Thyroid gland (tissue), 4 donors: ENCODE measurements at regions not wholly inside any gene's neighbourhood (a gene's known extent, or its start where the extent isn't known, plus 50 kb on each side); places are given as distances from the start of the nearest gene placed in this dataset.

Experiments
- DNase-seq, 2 donors: peaks; one replicate each; pipeline ENCODE4 v3.0.0-alpha.2; 2019
- H3K27ac ChIP-seq, 3 donors: fragments of 200-600 bp; sonication (generic); 1 replicate in 2 of 3; 2 replicates in 1 of 3; pipeline ENCODE4 v1.5.1; 2016 to 2019; ENCODE audit warnings: mild to moderate bottlenecking in 1 of 3, moderate library complexity in 1 of 3
- H3K27me3 ChIP-seq: fragments of 200-600 bp; sonication (generic); one replicate; pipeline ENCODE4 v1.5.1; 2019
- H3K36me3 ChIP-seq, 2 donors: fragments of 200-600 bp; sonication (generic); one replicate each; pipeline ENCODE4 v1.5.1; 2016 to 2019
- H3K4me1 ChIP-seq, 2 donors: fragments of 200-600 bp; sonication (generic); one replicate each; pipeline ENCODE4 v1.5.1; 2017 to 2019
- H3K4me3 ChIP-seq, 3 donors: fragments of 200-600 bp; sonication (generic); replicated peaks in 1 of 3; 1 replicate in 2 of 3; 2 replicates in 1 of 3; pipeline ENCODE4 v1.5.1; 2016; ENCODE audit warnings: mild to moderate bottlenecking in 1 of 3
- H3K9me3 ChIP-seq: fragments of 200-600 bp; sonication (generic); one replicate; pipeline ENCODE4 v1.5.1; 2017
- POLR2A ChIP-seq, 2 donors: fragments of 450-650 bp; IDR thresholded peaks; one replicate each; pipeline ENCODE4 v1.6.1; 2017; ENCODE audit warnings: antibody characterized with exemption in 2 of 2, mild to moderate bottlenecking in 2 of 2, moderate library complexity in 1 of 2
- WGBS, 2 donors: methylation state at CpG; one replicate each; pipeline ENCODE4 v1.1.5; 2017; 5-methylcytosine and 5-hydroxymethylcytosine counted together
- intact Hi-C: fragments of 100-400 bp; cut with DNase I; formaldehyde crosslinking; loops from one replicate; pipeline ENCODE4 v1.15.1; 2023
- TF ChIP-seq, protein P1 (sequence below), 6 experiments: fragments of 200-600 bp in 3 of 6; fragments of 450-650 bp in 3 of 6; sonication (generic) in 3 of 6; IDR thresholded peaks; one replicate each; pipeline ENCODE4 v1.5.1; 2016 to 2019; ENCODE audit warnings: antibody characterized with exemption in 6 of 6, mild to moderate bottlenecking in 2 of 6, inconsistent platforms in 1 of 6, moderate library complexity in 1 of 6

DNA sequence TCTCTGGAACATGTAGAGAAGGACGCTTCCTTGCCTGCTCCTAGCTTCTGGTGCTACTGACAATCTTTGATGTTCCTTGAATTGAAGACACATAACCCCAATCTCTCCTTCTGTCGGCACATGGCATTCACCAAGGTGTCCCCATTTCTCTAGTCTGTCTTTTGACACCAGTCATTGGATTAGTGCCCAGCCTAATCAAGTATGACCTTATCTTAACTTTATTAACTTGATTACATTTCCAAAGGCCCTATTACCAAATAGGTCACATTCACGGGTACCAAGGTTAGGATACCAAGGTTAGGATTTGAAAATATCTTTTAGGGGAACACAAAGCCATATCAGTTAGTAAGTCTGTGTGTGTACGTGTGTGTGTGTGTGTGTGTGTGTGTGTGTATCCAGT is 377.9 kb downstream of the CMPK2 start:
- no peak for DNase-seq
- TF ChIP-seq, protein P1, sequence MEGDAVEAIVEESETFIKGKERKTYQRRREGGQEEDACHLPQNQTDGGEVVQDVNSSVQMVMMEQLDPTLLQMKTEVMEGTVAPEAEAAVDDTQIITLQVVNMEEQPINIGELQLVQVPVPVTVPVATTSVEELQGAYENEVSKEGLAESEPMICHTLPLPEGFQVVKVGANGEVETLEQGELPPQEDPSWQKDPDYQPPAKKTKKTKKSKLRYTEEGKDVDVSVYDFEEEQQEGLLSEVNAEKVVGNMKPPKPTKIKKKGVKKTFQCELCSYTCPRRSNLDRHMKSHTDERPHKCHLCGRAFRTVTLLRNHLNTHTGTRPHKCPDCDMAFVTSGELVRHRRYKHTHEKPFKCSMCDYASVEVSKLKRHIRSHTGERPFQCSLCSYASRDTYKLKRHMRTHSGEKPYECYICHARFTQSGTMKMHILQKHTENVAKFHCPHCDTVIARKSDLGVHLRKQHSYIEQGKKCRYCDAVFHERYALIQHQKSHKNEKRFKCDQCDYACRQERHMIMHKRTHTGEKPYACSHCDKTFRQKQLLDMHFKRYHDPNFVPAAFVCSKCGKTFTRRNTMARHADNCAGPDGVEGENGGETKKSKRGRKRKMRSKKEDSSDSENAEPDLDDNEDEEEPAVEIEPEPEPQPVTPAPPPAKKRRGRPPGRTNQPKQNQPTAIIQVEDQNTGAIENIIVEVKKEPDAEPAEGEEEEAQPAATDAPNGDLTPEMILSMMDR (IDR thresholded peaks at IDR 0.05): no peak
- TF ChIP-seq POLR2A (IDR thresholded peaks at IDR 0.05): no peak
- Histone ChIP-seq H3K4me1 (no peaks in the 10 kb centered on the region), H3K4me3 (no peak overlapping the region), H3K27me3 (no peaks in the 10 kb centered on the region), H3K9me3 (no peaks in the 10 kb centered on the region), H3K36me3 (no peaks in the 10 kb centered on the region), H3K27ac (no peak overlapping the region)
- intact Hi-C loops: no loop called here
- 78 to 82% methylated on average over 4 of the region's 4 CpGs for WGBS, 2 donors

- WGBS, 2 donors: 67 to 70% methylated on average over 1 of the region's 1 CpG
- peak; percentile 54 to 59 for DNase-seq
- H3K27me3 ChIP-seq: no peaks in the 10 kb centered on the region
- H3K4me1 ChIP-seq: no peaks in the 10 kb centered on the region
- H3K4me3 ChIP-seq: no peak overlapping the region
- H3K36me3 ChIP-seq: no peaks in the 10 kb centered on the region
- no peak overlapping the region for H3K27ac ChIP-seq
- intact Hi-C loops: no loop called here
- TF ChIP-seq, protein P1 (IDR thresholded peaks at IDR 0.05): no peak
- no peak for TF ChIP-seq POLR2A (IDR thresholded peaks at IDR 0.05)
- H3K9me3 ChIP-seq: no peaks in the 10 kb centered on the region
These were observed 373.1 kb downstream of the CMPK2 start for GRCh38 chr2:6492573-6492972.

- intact Hi-C loops: no loop called here
These were observed 372.4 kb downstream of the CMPK2 start for GRCh38 chr2:6493266-6493665.

GRCh38 chr2:6493669-6494068 is 372.0 kb downstream of the CMPK2 start:
- H3K4me1 ChIP-seq: no peaks in the 10 kb centered on the region
- no peak overlapping the region for H3K4me3 ChIP-seq
- H3K9me3 ChIP-seq: no peaks in the 10 kb centered on the region
- DNase-seq: no peak
- intact Hi-C loops: no loop called here
- no peaks in the 10 kb centered on the region for H3K27me3 ChIP-seq
- H3K27ac ChIP-seq: no peak overlapping the region
- no peaks in the 10 kb centered on the region for H3K36me3 ChIP-seq
- WGBS, 2 donors: 94 to 96% methylated on average over 1 of the region's 1 CpG
- no peak for TF ChIP-seq POLR2A (IDR thresholded peaks at IDR 0.05)
- TF ChIP-seq, protein P1 (IDR thresholded peaks at IDR 0.05): no peak

More at GRCh38 chr2:6493266-6493665, 372.4 kb downstream of the CMPK2 start:
- no peaks in the 10 kb centered on the region for H3K36me3 ChIP-seq
- no peaks in the 10 kb centered on the region for H3K27me3 ChIP-seq
- WGBS, 2 donors: 90% methylated on average over 4 of the region's 4 CpGs
- no peaks in the 10 kb centered on the region for H3K9me3 ChIP-seq
- no peak for TF ChIP-seq POLR2A (IDR thresholded peaks at IDR 0.05)
- TF ChIP-seq, protein P1 (IDR thresholded peaks at IDR 0.05): no peak
- no peak for DNase-seq
- no peak overlapping the region for H3K4me3 ChIP-seq
- no peak overlapping the region for H3K27ac ChIP-seq
- H3K4me1 ChIP-seq: no peaks in the 10 kb centered on the region

DNA sequence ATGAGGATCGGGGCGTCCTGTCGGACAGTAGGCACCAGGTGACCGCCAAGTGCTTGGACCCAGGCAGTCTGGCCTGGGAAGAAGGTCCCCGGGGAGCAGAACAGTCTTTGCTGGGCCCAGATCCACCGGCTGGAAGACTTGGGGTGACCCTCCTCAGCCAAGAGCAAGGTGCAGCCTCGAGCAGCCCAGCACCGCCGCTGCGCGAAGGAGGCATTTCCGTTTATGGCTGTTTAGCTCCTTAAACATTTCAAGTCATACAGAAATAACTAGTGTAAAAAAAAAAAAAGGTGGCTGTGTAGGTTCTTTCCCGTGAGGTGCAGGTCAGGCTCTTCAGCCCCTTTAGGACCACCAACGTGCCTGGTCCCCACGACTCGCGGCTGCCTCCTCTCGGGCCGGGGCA is 370.2 kb downstream of the CMPK2 start:
- DNase-seq: no peak
- WGBS, 2 donors: 95 to 96% methylated on average over 19 of the region's 19 CpGs
- no peaks in the 10 kb centered on the region for H3K36me3 ChIP-seq
- no peaks in the 10 kb centered on the region for H3K4me1 ChIP-seq
- no peak overlapping the region for H3K4me3 ChIP-seq
- H3K27ac ChIP-seq: no peak overlapping the region
- H3K27me3 ChIP-seq: no peaks in the 10 kb centered on the region
- H3K9me3 ChIP-seq: no peaks in the 10 kb centered on the region
- TF ChIP-seq, protein P1 (IDR thresholded peaks at IDR 0.05): no peak
- no peak for TF ChIP-seq POLR2A (IDR thresholded peaks at IDR 0.05)
- intact Hi-C loops: no loop called here
